GM04504 (cell line): ENCODE measurements at regions not wholly inside any gene's neighbourhood (a gene's known extent, or its start where the extent isn't known, plus 50 kb on each side); places are given as distances from the start of the nearest gene placed in this dataset.

ENCODE experiments used
- DNase-seq: peaks from one replicate; pipeline ENCODE4 v3.0.0-alpha.2; 2012; ENCODE audit warnings: low read depth

DNA sequence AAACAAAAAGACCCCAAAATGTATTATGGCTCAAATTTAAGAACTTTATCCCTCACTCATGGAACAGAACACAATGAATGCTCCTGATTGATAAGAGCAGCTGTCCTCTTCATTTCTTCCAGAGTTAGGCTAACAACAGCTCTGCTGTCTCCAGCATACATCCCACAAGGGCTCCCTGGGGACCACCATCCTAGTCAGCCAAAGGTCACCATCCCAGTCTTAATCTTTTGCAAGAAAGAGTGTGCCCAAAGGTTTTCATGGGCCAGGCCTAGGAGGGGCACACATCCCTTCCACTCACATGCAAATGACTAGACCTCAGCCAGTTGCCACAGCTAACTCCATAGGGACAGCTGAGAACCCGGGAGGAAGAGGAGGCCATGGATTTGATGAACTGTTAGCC is 555.3 kb downstream of the BUD13 start:
- no peak for DNase-seq

DNA sequence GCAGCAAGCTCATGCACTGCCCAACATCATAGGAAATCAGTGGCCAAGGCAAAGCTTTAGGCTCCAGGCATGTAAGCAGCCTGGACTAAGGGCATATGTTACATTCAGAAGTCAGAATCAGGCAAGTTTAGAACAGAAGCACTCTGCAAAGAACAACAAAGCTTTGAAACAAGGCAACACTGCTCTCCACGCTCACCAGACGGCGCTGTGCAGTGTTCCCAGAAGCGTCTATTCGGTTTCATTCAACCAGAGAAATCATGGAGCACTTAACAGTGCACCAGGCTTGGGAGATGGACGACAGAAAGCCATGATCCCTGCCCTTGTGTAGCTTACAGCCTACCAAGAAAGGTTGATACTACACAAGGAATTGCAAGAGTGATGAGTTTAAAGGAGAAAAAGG is 555.8 kb downstream of the BUD13 start:
- DNase-seq, result no peak

DNA sequence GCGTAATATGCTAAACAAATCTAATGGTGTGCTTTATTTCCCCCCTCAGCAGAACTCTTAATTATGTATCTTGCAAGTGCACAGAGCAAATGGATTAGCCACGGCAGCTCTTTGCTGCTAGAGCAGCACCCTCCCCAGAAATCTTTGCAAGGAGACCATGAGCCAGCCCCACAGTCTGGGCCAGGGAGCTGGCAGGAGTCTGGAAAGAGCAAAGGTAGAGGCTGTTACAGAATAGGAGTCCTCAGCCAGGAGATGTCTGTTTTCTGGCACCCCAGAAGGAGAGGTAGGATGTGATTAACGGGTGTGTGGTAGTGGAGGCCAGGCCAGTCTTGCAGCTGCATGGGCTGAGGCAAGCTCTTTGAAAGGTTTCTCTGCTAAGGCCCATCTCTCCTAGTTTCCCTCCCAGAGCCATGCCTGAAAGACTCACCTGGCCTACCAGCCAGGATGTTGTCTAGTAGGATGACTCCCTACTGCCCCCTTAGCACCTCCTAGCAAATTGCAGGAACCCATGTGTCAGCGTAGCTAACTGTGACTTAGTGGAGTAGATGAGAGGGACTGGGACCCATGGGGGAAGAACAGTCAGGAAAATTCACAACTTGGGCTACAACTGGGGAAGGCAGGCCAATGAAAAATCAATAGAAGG is 557.2 kb downstream of the BUD13 start:
- no peak for DNase-seq

DNA sequence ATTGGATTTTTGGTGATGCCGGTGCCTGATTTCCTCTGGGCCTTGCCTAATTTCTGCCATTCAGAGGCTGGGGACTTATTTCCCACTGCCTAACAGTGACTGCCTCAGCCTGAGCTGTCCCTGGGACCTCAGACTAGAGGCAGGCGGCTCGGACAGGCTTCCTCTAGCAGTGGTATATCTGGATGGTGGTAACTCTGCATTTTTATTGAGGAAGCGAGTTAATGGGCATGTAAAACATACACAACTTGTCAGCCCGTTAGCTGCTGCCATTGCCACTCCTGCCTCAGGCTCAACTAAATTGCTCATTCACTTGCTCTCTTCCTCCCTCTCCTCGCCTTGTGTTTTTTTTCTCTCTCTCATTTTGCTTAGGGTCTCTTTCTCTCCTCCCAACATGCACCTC is 561.6 kb downstream of the BUD13 start:
- DNase-seq, result no peak

DNA sequence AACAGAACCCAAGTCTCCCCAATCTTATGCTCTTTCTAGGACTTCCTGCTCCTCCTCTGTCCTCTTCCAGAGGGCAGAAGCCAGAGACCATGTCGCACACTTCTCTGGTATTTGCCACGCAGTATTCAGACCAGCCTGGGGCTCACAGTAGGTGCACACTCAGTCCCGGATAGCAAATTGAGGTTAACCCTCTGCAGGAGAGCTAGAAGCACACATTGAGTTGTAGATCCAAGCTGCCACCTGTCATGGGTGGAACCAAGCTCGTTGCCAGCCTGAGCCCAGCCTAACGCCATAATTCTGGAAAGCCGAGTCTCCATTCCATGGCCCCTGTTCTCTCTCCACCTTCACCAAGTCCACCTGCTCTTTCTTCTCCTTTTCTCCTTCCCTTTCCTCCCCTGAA is 562.1 kb downstream of the BUD13 start:
- no peak for DNase-seq

DNA sequence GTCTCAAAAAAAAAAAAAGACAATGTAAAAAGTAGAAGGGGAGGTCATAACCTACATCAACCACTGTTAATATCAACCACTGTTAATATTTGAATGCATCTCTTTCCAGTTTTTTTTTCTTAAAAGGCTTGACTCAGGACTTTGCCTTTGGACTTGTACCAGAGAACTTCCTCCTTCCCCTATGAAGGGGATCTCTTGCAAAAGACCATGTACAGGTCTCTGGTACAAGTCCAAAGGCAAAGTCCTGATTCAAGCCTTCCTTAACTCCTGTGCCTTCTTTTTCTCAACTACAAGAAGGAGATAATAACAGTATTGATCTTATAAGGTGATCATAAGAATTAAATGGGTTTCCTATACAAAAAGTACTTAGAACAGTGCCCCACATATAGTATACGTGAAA is 563.5 kb downstream of the BUD13 start:
- DNase-seq, result no peak

DNA sequence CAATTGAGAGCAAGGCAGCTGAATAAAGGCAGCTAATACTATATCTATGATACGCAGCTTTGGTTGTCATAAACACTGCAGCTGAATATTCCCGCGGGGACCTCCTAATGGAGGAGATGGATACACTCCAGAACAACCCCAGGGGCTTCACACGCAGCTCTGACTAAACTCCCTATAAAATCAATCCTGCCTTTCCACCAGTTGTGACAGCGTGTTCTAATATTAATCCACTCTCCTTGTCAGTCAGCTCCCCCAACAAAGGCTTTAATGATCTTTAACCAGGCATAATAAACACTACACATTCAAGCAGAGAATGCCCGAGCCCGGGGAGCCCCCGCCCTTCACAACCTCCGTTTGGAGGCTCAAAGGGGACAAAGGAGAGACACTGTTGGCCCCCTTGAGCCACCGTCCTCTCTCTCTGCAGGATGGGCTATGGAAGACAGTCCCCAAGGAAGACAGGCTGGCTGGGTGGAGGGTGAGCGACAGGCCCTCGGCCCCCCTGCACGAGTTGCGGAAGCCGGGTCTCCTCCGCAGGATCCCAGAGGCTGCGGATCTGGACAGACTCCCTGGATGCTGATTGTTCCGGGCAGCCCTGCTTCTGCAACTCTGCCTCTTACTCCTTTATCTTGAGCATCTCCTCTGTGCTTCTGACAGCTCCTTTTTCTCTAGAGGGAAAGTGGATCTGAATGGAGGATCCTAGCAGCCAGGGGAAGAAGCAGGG is 565.2 kb downstream of the BUD13 start:
- no peak for DNase-seq

DNA sequence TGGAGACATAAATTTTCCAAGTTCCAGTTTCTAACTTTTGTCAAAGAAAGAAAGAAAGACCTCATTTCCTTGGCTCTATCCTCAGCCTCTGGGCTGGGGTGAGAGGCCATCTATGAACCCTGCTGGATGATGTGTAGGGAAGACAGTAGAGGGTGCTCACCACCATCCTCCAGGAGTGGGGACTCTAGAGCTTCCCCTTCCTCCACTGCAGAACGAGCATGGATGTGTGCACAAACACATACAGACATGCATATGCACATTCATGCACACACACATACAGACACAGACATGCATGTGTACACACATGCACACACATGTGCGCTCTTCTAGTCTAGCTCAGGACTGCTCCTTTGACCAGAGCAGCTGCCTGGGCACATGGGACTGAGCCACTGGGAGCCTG is 565.8 kb downstream of the BUD13 start:
- no peak for DNase-seq

DNA sequence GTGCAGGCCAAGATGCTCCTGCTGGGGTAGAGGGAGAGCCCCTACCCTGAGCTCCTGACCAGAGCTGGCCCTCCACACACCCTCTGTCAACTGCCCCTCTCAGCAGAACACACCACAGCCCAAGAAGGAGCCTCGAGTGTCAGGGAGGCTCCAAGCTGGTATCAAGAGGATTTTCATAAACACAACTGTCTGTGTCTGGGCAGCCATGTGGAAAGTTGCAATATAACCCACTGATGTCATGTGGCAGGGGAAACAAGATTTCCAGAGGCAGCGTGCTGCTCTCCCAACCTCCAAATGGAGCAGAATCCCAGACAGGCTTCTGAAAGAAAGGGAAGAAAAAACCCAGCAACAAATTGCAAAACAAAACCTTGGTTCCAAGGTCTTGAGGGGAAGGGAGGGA is 569.9 kb downstream of the BUD13 start:
- no peak for DNase-seq

DNA sequence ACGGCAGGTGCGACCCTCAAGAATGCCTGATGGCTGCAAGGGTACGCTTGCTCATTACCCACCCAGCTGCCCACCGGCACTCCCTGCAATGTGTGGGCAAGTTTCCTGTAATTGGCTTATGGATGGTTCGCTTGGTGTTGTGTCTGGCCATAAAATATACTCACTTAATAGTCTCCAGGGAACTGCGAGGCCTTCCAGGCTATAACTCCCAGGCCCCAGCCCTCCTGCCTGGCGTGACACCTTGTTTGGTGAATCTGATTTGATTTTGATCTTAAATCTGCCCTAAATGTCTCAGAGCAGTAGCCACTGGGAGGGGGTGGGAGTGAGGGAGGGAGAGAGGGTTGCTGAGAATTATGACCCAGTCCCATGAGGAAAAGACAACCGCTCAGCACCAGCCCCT is 572.2 kb downstream of the BUD13 start:
- no peak for DNase-seq

DNA sequence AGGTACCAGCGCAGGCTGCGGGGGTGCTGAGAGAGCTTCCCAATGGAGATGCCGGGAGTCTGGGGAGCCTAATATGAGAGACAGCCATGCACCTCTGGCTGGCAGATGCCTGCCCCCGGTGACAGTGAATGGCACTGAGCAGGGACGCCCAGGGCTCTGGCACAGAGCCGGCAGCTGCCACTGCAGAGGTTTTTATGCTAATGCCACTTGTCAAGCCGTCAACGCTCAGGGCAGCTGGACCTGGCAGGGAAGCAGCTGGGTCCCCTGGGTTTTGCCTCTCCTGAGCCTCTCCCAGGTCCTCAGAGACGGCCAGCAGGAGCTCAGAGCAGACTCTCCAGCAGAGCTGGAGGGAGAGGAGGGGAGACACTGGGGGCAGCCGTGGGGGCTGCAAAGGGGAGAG is 573.6 kb downstream of the BUD13 start:
- no peak for DNase-seq

DNA sequence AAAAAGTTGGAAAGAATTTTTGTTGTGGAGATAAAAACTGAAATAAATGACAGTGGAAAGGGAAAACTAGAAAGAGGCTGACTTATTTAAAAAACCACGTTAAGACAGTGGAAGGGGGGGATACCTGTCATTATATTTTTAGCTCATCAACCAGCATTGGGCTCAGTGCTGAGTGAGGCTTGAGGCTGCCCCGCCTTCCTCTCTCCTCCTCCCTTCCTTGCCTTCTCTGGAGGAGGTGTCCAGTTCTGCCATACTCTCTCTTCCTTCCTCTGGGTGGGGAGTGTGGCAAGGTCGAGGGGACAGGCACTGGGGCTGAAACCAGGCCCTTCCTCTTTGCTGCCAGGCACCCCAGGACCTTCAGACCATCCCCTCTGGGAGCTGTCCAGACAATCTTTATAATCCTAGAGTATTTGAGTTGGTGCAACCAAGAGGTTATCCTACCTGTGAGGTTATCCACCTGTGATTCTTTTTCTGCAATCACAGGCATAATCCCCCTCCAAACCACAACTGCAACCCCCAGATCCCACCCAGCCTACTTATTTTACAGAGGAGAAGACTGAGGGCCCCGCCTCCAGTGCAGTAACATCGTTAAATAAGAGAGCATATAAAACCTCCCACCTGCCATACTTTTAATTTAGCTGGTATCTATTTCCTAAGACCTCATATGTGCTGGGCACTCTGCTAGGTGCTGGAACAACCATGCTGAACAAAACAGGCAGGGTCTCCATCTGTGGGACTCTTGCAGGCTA is 578.5 kb downstream of the BUD13 start:
- DNase-seq, result no peak

DNA sequence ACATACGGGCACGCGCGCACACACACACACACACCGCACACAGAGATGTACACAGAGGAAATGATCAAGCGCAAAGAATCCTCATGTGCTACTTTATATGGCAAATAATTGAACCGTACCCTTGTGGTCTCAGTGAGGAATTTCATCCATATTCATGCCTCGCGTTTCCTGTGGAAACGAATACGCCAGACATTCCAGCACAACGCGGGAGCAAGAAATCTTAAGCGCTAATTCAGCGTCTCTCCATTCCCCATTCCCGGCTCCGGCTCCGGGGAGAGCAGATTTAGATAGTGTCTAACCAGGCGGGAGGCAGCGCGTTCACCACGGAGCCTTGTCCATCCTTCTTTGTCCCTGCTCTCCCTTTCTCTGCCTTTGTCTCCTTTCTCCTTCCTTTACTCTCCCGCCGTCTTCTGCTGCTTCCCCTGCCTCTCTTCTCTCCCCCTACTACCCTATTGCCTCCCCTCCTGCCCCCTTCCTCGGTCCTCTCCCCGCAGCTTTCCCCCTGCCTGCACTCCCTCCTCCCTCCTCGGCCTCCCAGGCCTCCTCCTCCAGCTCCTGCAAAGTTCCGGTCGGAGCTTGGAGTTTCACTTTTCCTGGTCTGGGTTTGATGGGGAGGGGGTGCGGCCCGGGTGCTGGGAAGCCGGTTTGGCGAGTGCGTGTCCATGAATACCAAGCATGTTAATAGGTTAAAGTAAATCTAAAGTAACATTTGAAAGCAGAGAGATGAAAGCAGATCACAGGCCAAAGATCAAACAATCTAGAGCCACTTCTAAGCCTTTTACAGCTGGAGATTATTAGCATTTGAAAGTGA is 579.3 kb downstream of the BUD13 start:
- no peak for DNase-seq

DNA sequence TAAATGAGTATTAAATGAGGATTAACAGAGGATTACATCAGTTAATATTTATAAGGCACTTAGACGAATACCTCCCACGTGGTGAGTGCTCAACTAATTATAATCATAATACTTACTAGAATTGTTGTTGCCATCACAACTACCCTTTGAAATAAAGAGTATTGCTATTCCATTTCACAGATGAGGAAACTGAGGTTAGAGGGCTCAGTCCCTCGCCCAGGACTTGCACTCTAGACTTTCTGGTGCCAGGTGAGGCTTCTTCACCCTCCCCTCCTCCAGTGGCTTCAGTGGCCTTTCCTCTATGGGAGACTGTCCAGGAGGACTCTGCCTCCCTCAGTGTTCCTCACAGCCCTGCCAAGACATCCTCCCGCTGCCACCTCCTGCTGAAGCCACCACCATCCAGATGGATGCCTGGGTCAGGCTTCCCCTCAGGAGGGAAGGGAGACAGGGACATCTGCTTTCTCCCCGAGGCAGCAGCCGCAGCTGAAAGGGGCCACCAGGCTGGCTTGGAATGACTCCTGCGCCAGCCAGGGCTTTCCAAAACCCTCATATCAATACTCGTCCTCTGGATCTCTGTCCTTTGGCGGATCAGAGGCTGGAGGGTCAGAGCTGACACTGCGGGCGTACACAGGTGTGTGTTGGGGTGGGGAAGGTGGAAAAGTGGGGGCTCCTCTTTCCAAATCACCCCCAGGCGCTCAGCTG is 580.1 kb downstream of the BUD13 start:
- no peak for DNase-seq

DNA sequence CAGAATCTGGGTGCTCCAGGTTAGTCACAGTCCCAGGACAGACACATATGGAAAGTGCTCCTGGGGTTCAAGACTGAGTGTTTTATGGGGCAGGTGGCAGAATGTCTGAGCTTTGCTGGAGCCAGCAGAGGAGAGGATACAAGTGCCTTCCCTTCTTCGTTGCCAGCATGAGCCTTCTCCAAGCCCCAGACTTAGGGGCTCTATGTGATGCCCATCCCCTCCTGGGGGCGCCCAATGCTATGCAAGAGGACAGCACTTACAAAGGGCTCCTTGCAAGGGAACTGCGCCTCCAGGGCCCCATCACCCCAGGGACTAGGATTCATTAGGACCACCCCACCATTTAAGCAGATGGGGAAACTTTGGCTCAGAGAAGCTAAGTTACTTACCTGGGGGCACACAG is 581.9 kb downstream of the BUD13 start:
- DNase-seq, result no peak

DNA sequence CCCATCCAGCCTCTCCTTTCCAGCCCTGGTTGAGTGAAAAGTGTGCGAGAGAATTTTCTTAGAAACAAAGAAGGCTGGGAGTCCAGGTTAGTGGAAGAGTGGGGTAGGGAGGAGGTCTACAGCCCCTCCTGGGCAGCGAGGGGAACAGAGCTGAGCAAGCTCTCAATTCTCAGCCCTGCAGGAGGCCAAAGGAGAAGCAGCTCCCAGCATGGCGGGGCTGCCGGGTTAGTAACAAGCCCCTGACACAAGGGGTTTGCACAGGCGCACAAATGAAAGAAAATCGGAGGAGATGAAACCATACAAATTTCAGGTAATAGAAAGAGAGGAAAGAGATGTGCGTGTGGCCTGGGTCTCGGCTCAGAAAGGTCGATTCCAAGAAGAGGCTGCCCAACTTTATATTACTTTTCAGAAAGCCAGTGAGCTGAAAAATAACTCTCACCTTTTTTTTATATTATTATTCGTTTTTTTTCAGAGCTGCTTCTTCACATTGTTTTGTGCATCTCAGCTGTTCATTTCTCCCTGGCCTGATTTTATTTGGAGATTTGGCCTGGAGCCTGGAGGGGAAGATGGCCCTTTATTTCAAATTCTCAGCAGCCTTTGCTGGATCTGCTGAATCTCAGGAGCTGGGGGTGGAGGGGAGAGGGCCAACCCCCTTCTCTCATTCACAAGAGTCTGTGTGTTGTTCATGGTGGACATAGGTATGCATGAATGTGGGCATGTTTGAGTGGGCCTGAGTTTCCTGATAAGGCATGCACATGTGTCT is 583.2 kb downstream of the BUD13 start:
- DNase-seq, result no peak

DNA sequence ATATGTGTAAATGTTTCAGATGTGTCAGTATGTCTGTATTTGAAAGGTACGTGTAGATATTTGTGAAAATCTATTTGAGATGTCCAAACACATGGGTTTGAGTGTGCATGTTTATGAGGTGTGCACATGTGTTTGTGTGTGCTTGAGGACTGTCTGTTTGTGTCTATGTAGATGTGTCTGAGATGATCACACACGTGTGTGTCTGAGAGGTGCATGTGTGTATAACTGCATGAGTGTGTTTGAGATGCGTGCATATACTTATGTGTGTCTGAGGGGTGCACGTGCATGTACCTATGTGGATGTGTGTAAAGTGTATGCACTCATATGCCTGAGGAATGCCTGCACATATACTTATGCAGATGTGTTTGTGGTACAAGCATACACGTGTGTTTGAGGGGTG is 584.4 kb downstream of the BUD13 start:
- no peak for DNase-seq

DNA sequence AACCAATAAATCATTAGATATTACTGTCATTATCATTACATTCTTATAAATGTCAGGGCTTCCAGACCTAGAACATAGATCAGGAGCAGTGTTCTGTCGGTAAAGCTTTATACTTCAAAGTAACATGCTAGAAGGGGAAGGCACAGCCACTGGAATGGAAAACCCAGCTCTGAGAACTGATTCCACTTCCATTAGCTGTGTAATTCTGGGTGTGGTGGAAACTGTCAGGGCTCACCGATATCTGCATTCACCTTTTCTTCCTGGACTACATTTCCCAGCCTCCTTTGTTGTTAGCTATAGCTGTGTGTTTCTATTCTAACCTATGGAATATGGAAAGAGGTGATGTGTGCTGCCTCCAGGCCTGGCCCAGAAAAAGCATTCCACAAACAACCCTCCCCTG is 585.8 kb downstream of the BUD13 start:
- DNase-seq, result no peak

DNA sequence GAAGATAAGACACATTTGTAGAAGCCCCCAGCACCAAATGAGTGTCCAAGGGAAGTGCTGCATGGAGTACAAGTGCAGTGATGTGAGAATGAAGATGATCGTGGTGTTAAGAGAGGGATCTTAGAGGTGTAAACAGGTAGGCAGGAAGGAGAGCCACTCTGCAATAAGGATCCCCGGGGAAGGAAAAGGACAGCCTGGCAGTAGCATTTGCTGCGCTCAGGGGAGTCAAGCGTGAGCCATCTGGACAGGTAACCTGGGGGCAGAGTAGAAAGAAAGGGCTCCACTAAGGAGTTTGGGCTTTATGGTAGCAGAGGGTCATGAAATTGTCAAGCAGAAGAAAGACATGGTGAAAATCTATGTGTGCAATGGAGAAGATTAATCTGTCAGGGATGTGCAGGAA is 587.2 kb downstream of the BUD13 start:
- no peak for DNase-seq

DNA sequence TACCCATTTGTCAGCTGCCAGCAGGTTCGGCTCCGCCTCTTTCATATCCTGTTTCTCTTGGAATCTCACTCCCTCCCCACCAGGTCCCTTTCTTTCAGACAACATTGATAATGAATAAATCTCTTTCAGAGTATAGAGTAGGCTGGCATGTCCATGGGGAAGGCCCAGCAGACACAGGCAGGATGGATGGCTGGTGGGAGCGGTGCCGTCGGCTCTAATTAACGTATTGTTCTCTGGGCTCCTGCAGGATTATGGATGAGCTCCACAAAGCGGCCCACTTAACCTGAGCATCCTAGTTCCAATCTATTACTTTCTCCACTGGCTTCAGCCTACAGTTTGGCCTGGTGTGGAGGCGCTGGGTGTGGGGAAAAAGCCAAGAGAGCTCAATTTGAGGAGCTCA is 588.0 kb downstream of the BUD13 start:
- DNase-seq, result no peak

DNA sequence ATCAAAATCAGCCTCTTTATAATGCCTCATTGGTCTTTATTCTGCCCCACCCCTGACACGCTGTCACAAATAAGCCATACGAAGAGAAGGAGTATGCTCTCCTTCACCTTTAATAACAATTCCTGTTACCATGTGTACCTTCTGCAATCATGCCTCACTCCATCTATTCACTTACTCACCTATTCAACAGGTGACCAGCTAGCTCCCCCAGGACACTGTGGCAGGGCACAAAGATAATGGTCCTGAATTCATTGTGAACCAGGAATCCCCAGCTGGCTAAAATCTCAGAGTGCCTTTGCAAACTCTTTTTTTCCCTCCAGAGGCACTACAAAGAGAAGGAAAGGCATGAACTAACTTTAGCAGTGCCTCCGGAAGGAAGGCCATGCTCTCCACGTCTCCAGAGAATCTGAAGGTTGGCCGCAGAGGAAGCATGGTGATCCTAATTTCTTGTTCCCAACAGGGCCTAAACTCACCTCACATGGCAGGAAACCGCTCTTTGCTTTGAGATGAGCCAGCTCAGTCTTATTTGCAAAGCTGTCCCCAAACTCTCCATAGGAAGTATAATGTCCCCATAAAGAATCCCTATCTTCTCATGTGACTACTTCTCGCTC is 590.3 kb downstream of the BUD13 start:
- DNase-seq, result no peak
